DND-41 (cell line): ENCODE measurements at regions not wholly inside any gene's neighbourhood (a gene's known extent, or its start where the extent isn't known, plus 50 kb on each side); places are given as distances from the start of the nearest gene placed in this dataset.
"Not testable (repeated sequence)": the region's sequence is repeated elsewhere in the genome, so short reads cannot be mapped to it uniquely, and the experiment has no call there.

Source experiments
- ATAC-seq: fragments of 200-7000 bp; cut with Tn5 transposase; 3 replicates; pipeline ENCODE4 v1.9.1; 2021; ENCODE audit warnings: low read depth; ENCODE audit not compliant: insufficient read depth
- DNase-seq: peaks from one replicate; pipeline ENCODE4 v3.0.0-alpha.2; 2020
- H2AFZ ChIP-seq: 2 replicates; pipeline ENCODE4 v1.6.0; 2012; ENCODE audit warnings: low read depth, low read length
- H3K27ac ChIP-seq: 2 replicates; pipeline ENCODE4 v1.5.1; 2012; ENCODE audit warnings: low read length, inconsistent platforms
- H3K27me3 ChIP-seq: fragments of 200-600 bp; sonication (generic); 2 replicates; pipeline ENCODE4 v1.6.0; 2012; ENCODE audit warnings: low read length, mild to moderate bottlenecking, inconsistent platforms; ENCODE audit not compliant: insufficient read depth, poor library complexity
- H3K36me3 ChIP-seq: 2 replicates; pipeline ENCODE4 v1.5.1; 2012; ENCODE audit warnings: low read length, inconsistent platforms; ENCODE audit not compliant: insufficient read depth
- H3K4me1 ChIP-seq: 2 replicates; pipeline ENCODE4 v1.5.1; 2012; ENCODE audit warnings: mild to moderate bottlenecking, low read length; ENCODE audit not compliant: insufficient read depth
- H3K4me2 ChIP-seq: 2 replicates; pipeline ENCODE4 v1.6.0; 2012; ENCODE audit warnings: mild to moderate bottlenecking, moderate library complexity, low read length, inconsistent platforms; ENCODE audit not compliant: insufficient read depth
- H3K4me3 ChIP-seq, 2 experiments: fragments of 200-600 bp in 1 of 2; shearing (Covaris generic) in 1 of 2; 2 replicates each; pipeline ENCODE4 v1.5.1; 2012 to 2016; ENCODE audit warnings: inconsistent platforms in 2 of 2, low read length in 2 of 2, mild to moderate bottlenecking in 2 of 2, low read depth in 1 of 2, moderate library complexity in 1 of 2
- H3K79me2 ChIP-seq: 2 replicates; pipeline ENCODE4 v1.6.0; 2012; ENCODE audit warnings: low read length, inconsistent platforms; ENCODE audit not compliant: insufficient read depth
- H3K9ac ChIP-seq: 2 replicates; pipeline ENCODE4 v1.6.0; 2012; ENCODE audit warnings: low read depth, mild to moderate bottlenecking, inconsistent platforms, low read length, moderate library complexity
- H3K9me3 ChIP-seq: 2 replicates; pipeline ENCODE4 v1.5.1; 2012; ENCODE audit warnings: low read length, moderate library complexity, mild to moderate bottlenecking, inconsistent platforms; ENCODE audit not compliant: insufficient read depth, severe bottlenecking
- H4K20me1 ChIP-seq: 2 replicates; pipeline ENCODE4 v1.6.0; 2012; ENCODE audit warnings: low read length; ENCODE audit not compliant: insufficient read depth
- EZH2 ChIP-seq: IDR thresholded peaks from 3 replicates; pipeline ENCODE4 v1.6.1; 2012; ENCODE audit warnings: borderline replicate concordance, low read depth, mild to moderate bottlenecking, moderate library complexity, low read length, inconsistent platforms; ENCODE audit not compliant: severe bottlenecking
- TF ChIP-seq, protein P1 (sequence below): IDR thresholded peaks from 2 replicates; pipeline ENCODE4 v1.5.1; 2012; ENCODE audit warnings: borderline replicate concordance, low read length, moderate library complexity, mild to moderate bottlenecking; ENCODE audit not compliant: poor library complexity, severe bottlenecking; ENCODE audit errors: extremely low read depth

DNA sequence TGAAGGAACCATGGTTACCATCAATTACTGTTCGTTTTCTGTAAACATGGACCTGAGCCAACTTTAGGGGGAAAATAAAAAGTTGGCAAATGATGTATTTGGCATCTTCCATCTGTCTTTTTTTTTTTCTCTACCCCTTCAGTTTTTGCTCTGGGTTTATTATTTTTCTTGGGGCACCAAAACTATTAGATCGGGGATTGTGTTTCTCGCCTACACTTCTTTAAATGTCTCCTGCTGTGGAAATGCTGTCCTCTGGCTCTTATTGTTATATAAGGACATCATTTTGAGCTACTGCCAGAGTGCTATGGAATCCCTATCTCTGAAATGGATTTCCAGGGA is 234.0 kb upstream of the SLIT2 start:
- Histone ChIP-seq H3K4me1 (no peaks in the 10 kb centered on the region), H3K27me3 (no peaks in the 10 kb centered on the region), H3K4me3 (no peak overlapping the region), H3K4me2 (no peak overlapping the region), H2AFZ (no peak overlapping the region), H3K9ac (no peak overlapping the region), H3K36me3 (no peaks in the 10 kb centered on the region), H3K79me2 (no peaks in the 10 kb centered on the region), H4K20me1 (no peaks in the 10 kb centered on the region), H3K27ac (no peak overlapping the region), H3K9me3 (no peaks in the 10 kb centered on the region)
- TF ChIP-seq, protein P1, sequence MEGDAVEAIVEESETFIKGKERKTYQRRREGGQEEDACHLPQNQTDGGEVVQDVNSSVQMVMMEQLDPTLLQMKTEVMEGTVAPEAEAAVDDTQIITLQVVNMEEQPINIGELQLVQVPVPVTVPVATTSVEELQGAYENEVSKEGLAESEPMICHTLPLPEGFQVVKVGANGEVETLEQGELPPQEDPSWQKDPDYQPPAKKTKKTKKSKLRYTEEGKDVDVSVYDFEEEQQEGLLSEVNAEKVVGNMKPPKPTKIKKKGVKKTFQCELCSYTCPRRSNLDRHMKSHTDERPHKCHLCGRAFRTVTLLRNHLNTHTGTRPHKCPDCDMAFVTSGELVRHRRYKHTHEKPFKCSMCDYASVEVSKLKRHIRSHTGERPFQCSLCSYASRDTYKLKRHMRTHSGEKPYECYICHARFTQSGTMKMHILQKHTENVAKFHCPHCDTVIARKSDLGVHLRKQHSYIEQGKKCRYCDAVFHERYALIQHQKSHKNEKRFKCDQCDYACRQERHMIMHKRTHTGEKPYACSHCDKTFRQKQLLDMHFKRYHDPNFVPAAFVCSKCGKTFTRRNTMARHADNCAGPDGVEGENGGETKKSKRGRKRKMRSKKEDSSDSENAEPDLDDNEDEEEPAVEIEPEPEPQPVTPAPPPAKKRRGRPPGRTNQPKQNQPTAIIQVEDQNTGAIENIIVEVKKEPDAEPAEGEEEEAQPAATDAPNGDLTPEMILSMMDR, result no peak
- TF ChIP-seq EZH2, result no peak
- no peak for ATAC-seq
- no peak for DNase-seq

DNA sequence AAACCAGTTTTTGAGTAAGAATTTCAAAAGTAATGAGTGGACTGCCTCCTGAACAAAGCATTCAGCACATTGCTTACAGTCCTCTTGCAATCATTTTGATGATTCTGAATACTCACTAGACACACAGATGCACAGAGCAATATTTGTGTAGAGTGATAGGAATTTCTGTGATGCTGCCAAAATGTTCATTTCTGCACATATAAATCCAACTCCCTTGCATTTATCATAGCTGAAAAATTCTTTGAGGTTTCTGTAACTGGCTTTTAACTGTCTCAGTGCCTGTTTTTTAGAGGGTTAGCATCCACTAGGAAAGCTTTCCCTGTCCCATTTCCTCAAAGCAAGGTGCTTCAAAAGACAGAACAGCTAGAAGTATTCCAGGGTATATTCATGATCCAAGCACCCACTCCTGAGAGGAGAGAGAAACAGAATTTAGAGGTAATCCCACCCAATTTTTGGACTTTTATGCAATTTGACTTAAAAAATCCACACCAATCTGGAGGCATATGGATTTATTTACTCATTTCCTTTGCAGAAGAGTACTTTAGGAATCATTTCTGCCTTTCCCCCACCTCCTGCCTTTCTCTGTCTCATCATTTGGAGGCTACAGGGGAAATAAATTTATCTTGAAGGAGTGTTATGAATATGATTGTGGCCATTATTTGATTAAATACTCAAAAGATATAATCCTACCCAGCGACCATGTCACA is 234.5 kb upstream of the SLIT2 start:
- H3K4me2 ChIP-seq, result no peak overlapping the region
- H3K36me3 ChIP-seq, result no peaks in the 10 kb centered on the region
- DNase-seq, result no peak
- H2AFZ ChIP-seq, result no peak overlapping the region
- no peak overlapping the region for H3K27ac ChIP-seq
- no peaks in the 10 kb centered on the region for H3K9me3 ChIP-seq
- H3K9ac ChIP-seq, result no peak overlapping the region
- no peak overlapping the region for H3K4me3 ChIP-seq
- no peak for TF ChIP-seq EZH2
- TF ChIP-seq, protein P1, result no peak
- H3K79me2 ChIP-seq, result no peaks in the 10 kb centered on the region
- ATAC-seq, result no peak
- no peaks in the 10 kb centered on the region for H3K4me1 ChIP-seq
- H3K27me3 ChIP-seq, result no peaks in the 10 kb centered on the region
- H4K20me1 ChIP-seq, result no peaks in the 10 kb centered on the region

DNA sequence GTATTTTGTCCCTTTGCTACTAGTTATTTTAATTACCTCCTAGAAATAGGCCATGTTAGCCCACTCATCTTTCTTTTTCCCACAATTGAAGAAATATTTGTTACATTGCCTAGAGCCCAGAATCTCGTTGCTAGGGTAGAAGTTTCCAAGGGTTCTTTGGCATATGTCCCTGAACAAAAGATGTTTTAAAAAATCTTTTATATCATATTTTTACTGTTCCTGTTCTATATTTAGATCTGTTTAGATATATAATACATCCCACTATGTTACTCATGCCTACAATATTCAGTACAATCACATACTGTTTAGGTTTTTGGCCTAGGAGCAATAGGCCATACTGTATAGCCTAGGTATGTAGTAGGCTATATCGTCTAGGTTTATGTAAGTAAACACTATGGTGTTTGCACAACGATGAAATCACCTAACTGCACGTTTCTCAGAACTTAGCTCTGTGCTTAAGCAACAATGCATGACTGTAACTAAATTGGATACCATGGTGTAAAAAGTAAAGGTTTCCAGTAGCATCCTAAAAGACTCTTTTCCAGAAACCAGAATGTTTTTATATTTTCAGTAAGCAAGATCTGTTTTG is 236.0 kb upstream of the SLIT2 start:
- Histone ChIP-seq H3K27me3 (no peaks in the 10 kb centered on the region), H3K9ac (no peak overlapping the region), H3K4me2 (no peak overlapping the region), H2AFZ (no peak overlapping the region), H3K79me2 (no peaks in the 10 kb centered on the region), H3K27ac (no peak overlapping the region), H4K20me1 (no peaks in the 10 kb centered on the region), H3K9me3 (no peaks in the 10 kb centered on the region), H3K36me3 (no peaks in the 10 kb centered on the region), H3K4me1 (no peaks in the 10 kb centered on the region), H3K4me3 (no peak overlapping the region)
- ATAC-seq (no peak), DNase-seq (no peak)
- no peak for TF ChIP-seq EZH2
- TF ChIP-seq, protein P1, result no peak

DNA sequence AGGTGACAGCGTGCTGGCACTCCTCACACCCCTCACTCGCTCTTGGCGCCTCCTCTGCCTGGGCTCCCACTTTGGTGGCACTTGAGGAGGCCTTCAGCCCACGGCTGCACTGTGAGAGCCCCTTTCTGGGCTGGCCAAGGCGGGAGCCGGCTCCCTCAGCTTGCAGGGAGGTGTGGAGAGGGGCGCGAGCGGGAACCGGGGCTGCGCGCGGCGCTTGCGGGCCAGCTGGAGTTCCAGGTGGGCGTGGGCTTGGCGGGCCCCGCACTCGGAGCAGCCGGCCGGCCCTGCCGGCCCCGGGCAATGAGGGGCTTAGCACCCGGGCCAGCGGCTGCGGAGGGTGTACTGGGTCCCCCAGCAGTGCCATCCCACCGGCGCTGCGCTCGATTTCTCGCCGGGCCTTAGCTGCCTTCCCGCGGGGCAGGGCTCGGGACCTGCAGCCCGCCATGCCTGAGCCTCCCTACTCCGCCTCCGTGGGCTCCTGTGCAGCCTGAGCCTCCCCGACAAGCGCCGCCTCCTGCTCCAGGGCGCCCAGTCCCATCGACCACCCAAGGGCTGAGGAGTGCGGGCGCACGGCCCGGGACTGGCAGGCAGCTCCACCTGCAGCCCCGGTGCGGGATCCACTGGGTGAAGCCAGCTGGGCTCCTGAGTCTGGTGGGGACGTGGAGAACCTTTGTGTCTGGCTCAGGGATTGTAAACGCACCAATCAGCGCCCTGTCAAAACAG is 247.7 kb upstream of the SLIT2 start:
- not testable (repeated sequence) for H2AFZ ChIP-seq, H3K27ac ChIP-seq, DNase-seq, H3K36me3 ChIP-seq, H3K4me3 ChIP-seq, H3K4me1 ChIP-seq, H3K79me2 ChIP-seq, ATAC-seq, H4K20me1 ChIP-seq, H3K9ac ChIP-seq, H3K4me2 ChIP-seq, H3K9me3 ChIP-seq, H3K27me3 ChIP-seq
